Liver (tissue), 3 donors: ENCODE measurements at regions not wholly inside any gene's neighbourhood (a gene's known extent, or its start where the extent isn't known, plus 50 kb on each side); places are given as distances from the start of the nearest gene placed in this dataset.

ENCODE experiments used
- JUND ChIP-seq, 2 donors: IDR thresholded peaks; 2 replicates each; pipeline ENCODE4 v1.6.1; 2016; ENCODE audit warnings: antibody characterized with exemption in 2 of 2
- RAD21 ChIP-seq, 2 donors: IDR thresholded peaks; 2 replicates each; pipeline ENCODE4 v1.6.1; 2016; ENCODE audit warnings: antibody characterized with exemption in 2 of 2, mild to moderate bottlenecking in 2 of 2
- SP1 ChIP-seq: IDR thresholded peaks from 2 replicates; pipeline ENCODE4 v1.6.1; 2018; ENCODE audit warnings: antibody characterized with exemption, mild to moderate bottlenecking
- TAF1 ChIP-seq: conservative IDR thresholded peaks from 2 replicates; pipeline ENCODE4 v1.6.1; 2016; ENCODE audit warnings: antibody characterized with exemption, mild to moderate bottlenecking
- YY1 ChIP-seq: IDR thresholded peaks from 2 replicates; pipeline ENCODE4 v1.6.1; 2016; ENCODE audit warnings: antibody characterized with exemption, mild to moderate bottlenecking
- TF ChIP-seq, protein P1 (sequence below): fragments of 150-350 bp; IDR thresholded peaks from 2 replicates; pipeline ENCODE4 v1.5.1; 2017; ENCODE audit warnings: improper control_type of control experiment, low read depth, low read length; ENCODE audit not compliant: missing input control
- TF ChIP-seq, protein P2 (sequence below): IDR thresholded peaks from 2 replicates; pipeline ENCODE4 v1.6.1; 2016; ENCODE audit warnings: antibody characterized with exemption
- TF ChIP-seq, protein P3 (sequence below): IDR thresholded peaks from 2 replicates; pipeline ENCODE4 v1.6.1; 2016; ENCODE audit warnings: antibody characterized with exemption
- TF ChIP-seq, protein P4 (sequence below): IDR thresholded peaks from 2 replicates; pipeline ENCODE4 v1.6.1; 2016; ENCODE audit warnings: antibody characterized with exemption, mild to moderate bottlenecking
- TF ChIP-seq, protein P5 (sequence below): IDR thresholded peaks from 2 replicates; pipeline ENCODE4 v1.6.1; 2016; ENCODE audit warnings: antibody characterized with exemption
- donor health status: healthy.
- donor health status: healthy.

DNA sequence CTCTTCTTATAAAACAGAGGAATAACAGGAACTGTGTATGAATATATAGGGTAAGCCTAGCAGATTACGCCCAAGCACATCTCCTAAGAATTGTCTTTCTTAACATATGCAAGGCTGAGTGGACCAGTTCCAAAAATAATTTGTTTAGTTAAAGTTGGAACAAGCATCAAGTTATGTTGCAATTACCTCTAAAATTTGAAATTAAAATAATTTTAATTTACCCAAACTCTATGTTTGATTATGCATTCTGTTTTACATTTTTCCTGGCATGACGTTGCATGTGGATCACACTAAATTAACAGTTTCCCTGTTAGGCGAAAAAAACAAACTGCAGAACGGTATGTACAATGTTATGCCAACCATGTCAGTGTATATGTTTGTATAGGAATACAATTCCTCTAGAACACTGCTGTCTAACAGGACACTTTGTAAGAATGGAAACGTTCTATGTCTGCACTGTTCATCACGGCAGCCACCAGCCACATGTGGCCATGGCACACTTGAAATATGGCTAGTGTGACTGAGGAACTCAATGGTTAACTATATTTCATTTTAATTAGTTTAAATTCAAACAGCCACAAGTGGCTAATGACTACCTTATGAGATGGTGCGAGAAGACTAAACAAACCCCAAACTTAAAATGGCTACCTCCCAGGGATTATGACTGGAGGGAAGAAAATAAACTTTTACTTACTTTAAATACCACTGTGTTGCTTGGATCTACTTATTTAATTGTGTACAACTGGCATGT, 281.1 kb upstream of the KLF14 start:
- no peak for TF ChIP-seq SP1
- TF ChIP-seq, protein P1, sequence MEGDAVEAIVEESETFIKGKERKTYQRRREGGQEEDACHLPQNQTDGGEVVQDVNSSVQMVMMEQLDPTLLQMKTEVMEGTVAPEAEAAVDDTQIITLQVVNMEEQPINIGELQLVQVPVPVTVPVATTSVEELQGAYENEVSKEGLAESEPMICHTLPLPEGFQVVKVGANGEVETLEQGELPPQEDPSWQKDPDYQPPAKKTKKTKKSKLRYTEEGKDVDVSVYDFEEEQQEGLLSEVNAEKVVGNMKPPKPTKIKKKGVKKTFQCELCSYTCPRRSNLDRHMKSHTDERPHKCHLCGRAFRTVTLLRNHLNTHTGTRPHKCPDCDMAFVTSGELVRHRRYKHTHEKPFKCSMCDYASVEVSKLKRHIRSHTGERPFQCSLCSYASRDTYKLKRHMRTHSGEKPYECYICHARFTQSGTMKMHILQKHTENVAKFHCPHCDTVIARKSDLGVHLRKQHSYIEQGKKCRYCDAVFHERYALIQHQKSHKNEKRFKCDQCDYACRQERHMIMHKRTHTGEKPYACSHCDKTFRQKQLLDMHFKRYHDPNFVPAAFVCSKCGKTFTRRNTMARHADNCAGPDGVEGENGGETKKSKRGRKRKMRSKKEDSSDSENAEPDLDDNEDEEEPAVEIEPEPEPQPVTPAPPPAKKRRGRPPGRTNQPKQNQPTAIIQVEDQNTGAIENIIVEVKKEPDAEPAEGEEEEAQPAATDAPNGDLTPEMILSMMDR: no peak
- TF ChIP-seq TAF1: no peak
- TF ChIP-seq, protein P2, sequence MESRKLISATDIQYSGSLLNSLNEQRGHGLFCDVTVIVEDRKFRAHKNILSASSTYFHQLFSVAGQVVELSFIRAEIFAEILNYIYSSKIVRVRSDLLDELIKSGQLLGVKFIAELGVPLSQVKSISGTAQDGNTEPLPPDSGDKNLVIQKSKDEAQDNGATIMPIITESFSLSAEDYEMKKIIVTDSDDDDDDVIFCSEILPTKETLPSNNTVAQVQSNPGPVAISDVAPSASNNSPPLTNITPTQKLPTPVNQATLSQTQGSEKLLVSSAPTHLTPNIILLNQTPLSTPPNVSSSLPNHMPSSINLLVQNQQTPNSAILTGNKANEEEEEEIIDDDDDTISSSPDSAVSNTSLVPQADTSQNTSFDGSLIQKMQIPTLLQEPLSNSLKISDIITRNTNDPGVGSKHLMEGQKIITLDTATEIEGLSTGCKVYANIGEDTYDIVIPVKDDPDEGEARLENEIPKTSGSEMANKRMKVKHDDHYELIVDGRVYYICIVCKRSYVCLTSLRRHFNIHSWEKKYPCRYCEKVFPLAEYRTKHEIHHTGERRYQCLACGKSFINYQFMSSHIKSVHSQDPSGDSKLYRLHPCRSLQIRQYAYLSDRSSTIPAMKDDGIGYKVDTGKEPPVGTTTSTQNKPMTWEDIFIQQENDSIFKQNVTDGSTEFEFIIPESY: no peak
- TF ChIP-seq, protein P3, sequence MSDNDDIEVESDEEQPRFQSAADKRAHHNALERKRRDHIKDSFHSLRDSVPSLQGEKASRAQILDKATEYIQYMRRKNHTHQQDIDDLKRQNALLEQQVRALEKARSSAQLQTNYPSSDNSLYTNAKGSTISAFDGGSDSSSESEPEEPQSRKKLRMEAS: no peak
- no peak for TF ChIP-seq YY1
- TF ChIP-seq, protein P4, sequence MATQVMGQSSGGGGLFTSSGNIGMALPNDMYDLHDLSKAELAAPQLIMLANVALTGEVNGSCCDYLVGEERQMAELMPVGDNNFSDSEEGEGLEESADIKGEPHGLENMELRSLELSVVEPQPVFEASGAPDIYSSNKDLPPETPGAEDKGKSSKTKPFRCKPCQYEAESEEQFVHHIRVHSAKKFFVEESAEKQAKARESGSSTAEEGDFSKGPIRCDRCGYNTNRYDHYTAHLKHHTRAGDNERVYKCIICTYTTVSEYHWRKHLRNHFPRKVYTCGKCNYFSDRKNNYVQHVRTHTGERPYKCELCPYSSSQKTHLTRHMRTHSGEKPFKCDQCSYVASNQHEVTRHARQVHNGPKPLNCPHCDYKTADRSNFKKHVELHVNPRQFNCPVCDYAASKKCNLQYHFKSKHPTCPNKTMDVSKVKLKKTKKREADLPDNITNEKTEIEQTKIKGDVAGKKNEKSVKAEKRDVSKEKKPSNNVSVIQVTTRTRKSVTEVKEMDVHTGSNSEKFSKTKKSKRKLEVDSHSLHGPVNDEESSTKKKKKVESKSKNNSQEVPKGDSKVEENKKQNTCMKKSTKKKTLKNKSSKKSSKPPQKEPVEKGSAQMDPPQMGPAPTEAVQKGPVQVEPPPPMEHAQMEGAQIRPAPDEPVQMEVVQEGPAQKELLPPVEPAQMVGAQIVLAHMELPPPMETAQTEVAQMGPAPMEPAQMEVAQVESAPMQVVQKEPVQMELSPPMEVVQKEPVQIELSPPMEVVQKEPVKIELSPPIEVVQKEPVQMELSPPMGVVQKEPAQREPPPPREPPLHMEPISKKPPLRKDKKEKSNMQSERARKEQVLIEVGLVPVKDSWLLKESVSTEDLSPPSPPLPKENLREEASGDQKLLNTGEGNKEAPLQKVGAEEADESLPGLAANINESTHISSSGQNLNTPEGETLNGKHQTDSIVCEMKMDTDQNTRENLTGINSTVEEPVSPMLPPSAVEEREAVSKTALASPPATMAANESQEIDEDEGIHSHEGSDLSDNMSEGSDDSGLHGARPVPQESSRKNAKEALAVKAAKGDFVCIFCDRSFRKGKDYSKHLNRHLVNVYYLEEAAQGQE: no peak
- TF ChIP-seq, protein P5, sequence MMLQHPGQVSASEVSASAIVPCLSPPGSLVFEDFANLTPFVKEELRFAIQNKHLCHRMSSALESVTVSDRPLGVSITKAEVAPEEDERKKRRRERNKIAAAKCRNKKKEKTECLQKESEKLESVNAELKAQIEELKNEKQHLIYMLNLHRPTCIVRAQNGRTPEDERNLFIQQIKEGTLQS: no peak
- no peak for TF ChIP-seq RAD21 (IDR thresholded peaks at IDR 0.05)
- TF ChIP-seq JUND (IDR thresholded peaks at IDR 0.05): no peak
